ENCODE measurements at regions not wholly inside any gene's neighbourhood (a gene's known extent, or its start where the extent isn't known, plus 50 kb on each side); places are given as distances from the start of the nearest gene placed in this dataset.

- peaks cover 67% of the 10 kb centered on the region for H3K27me3 Mint-ChIP-seq
- H3K27ac Mint-ChIP-seq = no peak overlapping the region
- H3K4me3 Mint-ChIP-seq = no peak overlapping the region
- ATAC-seq = no peak
- H3K36me3 Mint-ChIP-seq (ENCODE audit: low read depth) = no peaks in the 10 kb centered on the region
- no peaks in the 10 kb centered on the region for H3K9me3 ChIP-seq (ENCODE audit: control insufficient read depth, low read length, poor library complexity, severe bottlenecking)
- H3K4me1 Mint-ChIP-seq = no peaks in the 10 kb centered on the region
- no peak for DNase-seq
Measured at GRCh38 chr17:6177941-6178694, 107.9 kb downstream of the WSCD1 start.

Data from T-helper 17 cell (primary cell).